Amniotic epithelial cell (primary cell): ENCODE measurements at regions not wholly inside any gene's neighbourhood (a gene's known extent, or its start where the extent isn't known, plus 50 kb on each side); places are given as distances from the start of the nearest gene placed in this dataset.

Experiments
- DNase-seq: peaks from one replicate; pipeline ENCODE4 v3.0.0-alpha.2; 2010; ENCODE audit warnings: low read depth

DNA sequence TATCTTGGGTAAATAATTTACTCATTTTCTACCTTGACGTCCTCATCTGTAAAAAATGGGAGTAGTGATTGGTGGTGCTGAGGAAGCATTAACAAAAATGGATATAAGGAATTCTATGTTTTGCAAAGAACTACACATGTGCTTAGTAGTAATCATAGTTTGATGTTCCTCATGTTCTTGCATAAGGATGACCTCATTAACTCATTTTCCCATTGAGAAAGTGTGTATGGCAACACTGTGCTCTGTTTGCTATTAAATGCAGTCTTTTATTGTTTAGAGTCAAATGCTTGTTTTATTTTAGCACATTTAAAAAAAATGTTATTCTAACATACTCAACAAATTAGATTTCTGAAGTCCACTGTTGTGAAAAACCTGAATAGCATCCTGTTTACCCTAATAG lies 211.2 kb upstream of the RSPO3 start:
- DNase-seq = peak; percentile 23

- DNase-seq = no peak
Measured at GRCh38 chr6:126907996-126908395, 210.5 kb upstream of the RSPO3 start.

GRCh38 chr6:126909493-126909892 lies 209.0 kb upstream of the RSPO3 start:
- DNase-seq = no peak

DNA sequence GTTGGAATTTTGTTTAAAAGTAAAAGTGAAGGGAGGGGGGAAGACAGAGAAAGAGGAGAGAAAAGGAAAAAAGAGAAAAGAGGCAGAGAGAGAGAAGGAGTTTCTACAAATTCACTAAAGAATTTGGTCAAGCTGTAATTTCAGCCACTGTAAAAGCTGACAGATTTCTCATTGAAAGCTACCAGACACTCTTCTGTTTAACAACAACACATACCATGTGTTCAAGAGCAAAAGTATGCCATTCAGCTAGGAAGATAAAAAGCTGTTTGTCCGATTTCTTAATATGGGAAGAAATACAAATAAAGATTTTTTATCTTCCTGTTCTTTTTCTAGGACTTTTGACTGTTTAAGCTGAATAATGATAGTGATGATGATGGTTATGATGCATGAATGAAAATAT lies 204.8 kb upstream of the RSPO3 start:
- DNase-seq = peak; percentile 71

DNA sequence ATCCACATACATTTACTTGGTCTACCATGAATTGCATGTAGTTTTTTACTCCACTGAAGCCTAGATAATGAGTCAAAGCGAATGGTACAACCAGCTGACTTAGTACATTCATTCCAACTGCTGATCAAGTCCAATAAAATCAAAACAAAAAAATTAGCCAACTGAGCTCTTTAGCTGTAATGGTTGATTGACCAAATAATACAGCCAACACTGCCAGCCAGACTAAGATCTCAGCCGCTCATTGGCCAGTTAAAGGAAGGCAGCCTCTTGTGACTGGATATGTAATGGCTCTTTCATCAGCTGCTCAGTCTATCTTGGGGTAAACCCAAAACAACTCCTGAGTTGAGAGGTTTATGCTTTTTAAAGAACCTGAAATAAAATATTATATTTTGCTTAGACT lies 204.3 kb upstream of the RSPO3 start:
- DNase-seq = no peak

- DNase-seq = no peak
Measured at GRCh38 chr6:126914801-126915200, 203.7 kb upstream of the RSPO3 start.

- DNase-seq = peak; percentile 100
Measured at GRCh38 chr6:126919947-126920346, 198.5 kb upstream of the RSPO3 start.

DNA sequence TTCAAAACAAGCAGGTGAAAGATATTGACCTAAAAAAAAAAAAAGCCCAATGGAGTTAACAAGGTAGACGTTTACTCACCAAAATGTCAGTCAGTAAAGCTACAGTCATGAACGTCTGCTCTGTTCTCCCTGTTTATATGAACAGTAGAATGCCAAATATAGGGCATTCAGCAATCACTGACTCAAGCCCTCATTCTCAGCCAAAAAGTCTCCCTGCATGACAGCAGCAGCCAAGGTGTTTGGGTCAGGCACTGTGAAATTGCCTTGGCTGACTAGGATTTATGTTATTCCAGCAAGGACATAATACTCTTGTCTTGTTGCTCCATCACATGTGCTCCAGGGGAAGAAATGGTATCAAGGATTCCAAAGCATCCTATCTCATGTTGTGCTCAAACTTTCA lies 194.7 kb upstream of the RSPO3 start:
- DNase-seq = no peak

DNA sequence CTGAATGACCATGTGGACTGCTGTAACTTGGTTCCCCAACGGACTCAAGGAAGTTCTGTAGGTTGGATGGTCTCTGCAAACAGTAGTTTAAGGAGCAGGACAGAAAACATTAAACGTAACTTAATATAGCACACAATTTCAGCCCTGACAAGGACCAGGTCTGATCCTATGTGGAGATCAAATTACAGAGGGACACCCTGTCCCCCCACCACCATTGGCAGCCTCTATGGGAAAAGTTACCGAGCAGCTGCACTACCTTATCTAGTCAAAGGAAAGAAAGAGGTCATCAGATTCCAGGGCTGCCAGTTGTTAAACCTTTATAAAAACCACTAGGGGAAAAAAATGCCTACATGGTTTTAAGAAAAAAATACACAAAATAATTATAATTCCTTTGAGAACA lies 191.5 kb upstream of the RSPO3 start:
- DNase-seq = peak; percentile 29

DNA sequence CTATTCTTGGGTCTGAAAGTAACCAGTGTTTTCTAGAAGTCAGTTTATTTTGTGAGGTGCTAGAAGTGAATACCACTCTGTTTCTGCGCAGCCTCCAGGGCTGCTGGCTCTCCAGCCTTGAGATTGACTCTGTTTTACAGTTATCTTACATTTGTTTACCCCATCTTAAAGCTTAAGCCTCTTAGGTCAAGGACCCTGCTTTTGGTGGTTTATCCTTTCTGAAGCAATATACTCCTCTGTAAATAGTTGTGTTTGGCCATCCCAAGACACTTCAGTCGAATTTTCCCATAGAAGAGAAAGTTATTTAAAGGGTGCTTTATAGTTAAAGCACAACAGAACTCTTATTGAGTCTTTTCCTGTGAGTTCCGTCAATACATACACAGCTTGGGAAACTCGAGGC lies 190.6 kb upstream of the RSPO3 start:
- DNase-seq = peak; percentile 70

DNA sequence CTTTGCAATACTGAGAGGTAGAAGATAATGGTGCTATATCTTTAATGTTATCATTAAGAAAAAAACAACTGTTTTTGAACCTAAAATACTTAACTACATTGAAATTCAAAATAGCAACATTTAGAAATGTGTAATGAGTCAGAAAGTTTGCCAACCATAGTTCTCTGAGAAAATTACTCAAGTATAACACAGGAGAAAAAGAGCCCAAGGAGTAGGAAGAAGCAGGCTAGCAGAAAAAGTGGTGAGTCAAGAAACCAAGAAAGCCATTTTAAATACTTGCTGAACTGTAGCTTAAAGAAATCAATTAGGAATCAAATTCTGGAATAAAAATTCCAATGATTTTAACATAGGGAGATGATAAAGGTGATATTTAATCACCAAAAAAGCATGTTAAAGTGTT lies 181.0 kb upstream of the RSPO3 start:
- DNase-seq = peak; percentile 72

- no peak for DNase-seq
Measured at GRCh38 chr6:126939784-126940183, 178.7 kb upstream of the RSPO3 start.

- no peak for DNase-seq
Measured at GRCh38 chr6:126941751-126942150, 176.7 kb upstream of the RSPO3 start.

- DNase-seq = peak; percentile 86
Measured at GRCh38 chr6:126944512-126944911, 174.0 kb upstream of the RSPO3 start.

GRCh38 chr6:126945150-126945685 lies 173.3 kb upstream of the RSPO3 start:
- no peak for DNase-seq

GRCh38 chr6:126945812-126946360 lies 172.6 kb upstream of the RSPO3 start:
- no peak for DNase-seq

DNA sequence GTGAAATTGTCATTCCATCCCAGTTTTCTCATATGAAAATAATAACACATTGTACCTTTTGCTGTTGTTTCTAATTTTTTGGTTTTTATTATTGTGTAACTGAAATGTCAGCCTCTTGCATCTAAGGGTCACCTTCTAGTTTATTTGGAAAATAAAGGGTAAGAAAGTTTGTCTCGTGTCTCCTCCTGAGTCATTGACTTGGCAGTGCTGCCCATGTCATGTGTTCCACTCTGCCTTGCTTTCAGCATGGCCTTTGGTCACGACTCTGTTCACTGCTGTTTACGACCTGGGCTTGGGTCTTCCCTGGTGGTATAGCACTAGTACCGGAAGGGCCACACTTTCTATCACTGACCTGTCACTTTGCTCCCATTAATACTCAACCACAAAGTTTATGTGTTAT lies 171.4 kb upstream of the RSPO3 start:
- DNase-seq = no peak

GRCh38 chr6:126949786-126950185 lies 168.7 kb upstream of the RSPO3 start:
- no peak for DNase-seq

DNA sequence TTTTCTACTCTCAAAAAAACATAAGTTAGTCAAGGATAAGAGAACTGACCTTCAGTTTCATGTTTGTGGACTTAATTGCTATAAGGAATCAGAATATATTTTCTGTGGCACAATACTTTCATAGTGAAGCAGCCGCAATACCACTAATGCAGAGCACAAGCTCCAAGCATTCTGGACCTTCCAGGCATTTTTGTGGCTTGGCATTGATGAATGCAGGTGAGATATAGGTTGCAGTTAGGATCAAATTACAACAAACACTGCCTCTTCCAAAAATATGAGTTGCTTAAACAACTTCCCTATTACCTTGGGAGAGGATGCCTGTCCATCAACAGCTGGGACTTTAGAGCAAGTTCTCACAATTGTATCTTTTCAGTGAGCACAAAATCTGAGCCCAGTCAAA lies 162.8 kb upstream of the RSPO3 start:
- DNase-seq = no peak

DNA sequence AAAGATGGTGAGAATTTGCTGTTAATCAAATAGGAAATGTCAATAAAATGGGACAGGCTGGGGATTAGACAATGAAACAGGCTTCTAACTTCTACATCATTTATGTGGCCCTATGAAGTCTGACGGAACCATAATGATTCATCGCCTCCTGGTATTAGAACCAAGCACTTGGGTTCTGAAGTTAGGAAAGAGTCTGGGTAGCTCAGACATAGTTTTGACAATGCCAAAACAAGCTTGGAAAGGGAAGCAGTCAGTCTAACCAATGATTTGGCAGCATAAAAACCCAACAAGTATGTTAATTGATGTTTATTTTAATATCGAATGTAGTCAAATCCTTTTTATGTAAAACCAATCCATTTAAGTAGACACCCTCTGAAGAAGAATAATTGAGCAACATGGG lies 160.8 kb upstream of the RSPO3 start:
- no peak for DNase-seq

DNA sequence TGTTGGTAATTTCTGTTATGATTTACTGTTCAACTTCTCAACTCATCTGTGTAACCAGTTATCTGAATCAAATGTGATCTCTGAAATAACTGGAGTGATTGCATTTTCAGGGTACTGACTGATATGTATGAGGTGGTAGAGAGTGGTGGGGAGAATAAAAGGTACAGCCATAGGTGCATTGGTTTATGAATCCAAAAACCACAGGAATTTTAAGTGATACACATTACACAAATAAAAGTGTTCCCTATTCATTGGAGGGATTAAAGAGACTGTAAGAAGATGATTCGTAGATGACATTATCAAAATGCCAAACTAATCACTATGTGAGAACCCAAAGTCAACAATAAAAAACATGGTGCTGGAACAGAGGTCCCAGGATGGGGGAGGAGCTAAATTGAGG lies 158.7 kb upstream of the RSPO3 start:
- no peak for DNase-seq

DNA sequence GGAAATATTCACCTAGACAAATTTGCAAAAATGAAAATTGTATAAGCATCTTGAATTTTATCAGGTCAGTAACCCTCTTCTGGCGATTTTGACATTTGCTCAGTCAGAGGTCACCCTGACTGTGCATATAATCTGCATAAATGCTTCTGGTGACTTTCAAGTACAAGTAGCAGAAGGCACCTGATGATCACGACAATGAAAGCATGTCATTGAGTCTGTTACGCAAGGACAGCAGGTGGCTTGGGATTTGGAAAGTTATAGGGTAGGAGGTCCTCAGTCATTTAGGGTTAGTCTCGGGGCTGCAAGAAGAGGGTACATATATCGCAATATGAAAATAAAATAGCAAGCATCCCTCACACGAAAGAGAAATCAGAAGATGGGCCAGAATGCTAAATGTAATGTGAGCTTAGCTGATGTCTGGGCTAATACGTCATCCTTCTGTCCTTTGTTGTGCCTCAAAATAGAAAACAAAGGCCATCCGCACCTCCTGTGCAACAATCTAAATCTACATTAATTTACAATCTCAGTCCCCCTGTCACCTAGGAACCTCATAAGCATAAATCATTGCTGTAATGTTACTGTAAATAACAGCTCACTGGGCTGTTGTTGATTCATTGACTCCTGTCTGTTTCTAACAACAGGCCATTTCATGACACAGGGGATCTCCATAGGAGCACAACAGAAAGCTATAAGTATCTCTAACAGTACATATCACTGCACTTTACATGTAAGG lies 155.2 kb upstream of the RSPO3 start:
- DNase-seq = no peak

- DNase-seq = no peak
Measured at GRCh38 chr6:126967296-126968005, 151.0 kb upstream of the RSPO3 start.
